ENCODE measurements at regions not wholly inside any gene's neighbourhood (a gene's known extent, or its start where the extent isn't known, plus 50 kb on each side); places are given as distances from the start of the nearest gene placed in this dataset.
"Not testable (repeated sequence)": the region's sequence is repeated elsewhere in the genome, so short reads cannot be mapped to it uniquely, and the experiment has no call there.

- DNase-seq = no peak
These were observed 170.8 kb upstream of the ZNF267 start for GRCh38 chr16:31702796-31703195.

DNA sequence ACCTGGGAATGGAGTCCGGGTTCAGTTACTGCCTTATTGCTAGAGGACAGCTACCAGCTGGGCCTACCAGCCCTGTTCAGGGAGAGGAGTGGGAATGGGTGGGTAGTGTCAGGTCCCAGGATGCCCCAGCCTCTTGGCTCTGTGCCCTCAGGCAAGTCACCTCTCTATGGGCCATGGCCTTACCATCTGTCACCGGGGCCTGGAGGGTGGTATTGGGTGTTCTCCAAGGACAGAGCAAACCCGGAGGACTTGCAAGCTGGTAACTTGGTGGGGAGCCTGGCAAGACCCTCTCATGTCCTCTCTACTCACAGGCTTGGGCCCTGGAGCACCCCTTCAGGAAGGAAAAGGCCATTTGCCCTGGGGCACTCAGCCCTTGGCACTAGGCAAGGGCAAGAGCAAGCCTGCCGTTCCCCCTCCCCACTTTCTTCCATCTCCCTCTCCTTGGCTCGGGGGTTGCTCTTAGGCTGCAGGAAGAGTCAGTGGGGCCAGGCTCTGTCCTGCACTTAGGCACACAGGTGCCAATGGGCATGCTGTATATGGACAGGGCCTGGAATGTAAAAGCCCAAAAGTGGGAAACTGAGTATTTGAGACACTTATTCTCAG is 170.0 kb upstream of the ZNF267 start:
- DNase-seq = no peak

- no peak for DNase-seq
These were observed 169.5 kb upstream of the ZNF267 start for GRCh38 chr16:31704138-31704537.

DNA sequence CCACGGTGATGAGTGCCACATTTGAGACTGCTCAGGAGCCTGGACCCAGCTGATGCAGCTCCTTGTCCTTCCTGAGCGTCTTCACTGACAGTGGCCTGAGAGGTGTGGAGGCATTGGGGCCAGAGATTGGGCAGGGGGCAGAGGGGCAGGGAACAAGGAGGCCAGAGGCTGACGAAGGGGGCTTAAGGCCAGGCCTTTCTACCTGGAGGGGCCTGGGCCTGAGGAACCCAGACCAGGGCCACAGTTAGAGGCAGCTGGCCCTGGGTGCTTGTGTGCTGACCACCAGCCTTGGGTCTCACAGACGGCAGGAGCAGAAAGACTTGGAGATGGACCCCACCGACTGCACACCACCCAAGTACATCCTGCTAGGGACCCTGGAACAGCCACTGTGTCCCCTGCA is 168.2 kb upstream of the ZNF267 start:
- no peak for DNase-seq

DNA sequence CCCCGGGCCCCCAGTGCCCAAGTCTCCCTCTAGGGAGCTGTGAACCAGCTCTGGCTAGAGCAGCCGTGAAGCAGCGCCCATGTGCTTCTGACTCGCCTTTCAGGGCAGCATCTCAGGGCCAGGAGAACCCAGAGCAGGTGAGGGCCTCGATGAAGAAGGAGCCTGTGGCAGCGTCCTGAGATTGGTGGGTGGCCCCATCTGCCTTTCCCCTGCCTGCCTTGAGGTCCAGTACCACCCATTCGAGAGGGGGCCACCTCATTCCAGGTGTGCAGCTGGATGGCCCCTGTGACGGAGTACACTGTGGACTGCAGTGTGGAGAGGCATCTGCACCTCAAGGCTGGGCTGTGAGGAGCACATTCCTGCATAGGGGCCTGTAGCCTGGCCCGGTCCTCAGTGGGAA is 167.3 kb upstream of the ZNF267 start:
- no peak for DNase-seq

- DNase-seq = no peak
These were observed 166.7 kb upstream of the ZNF267 start for GRCh38 chr16:31706925-31707324.

GRCh38 chr16:31707743-31708335 is 165.8 kb upstream of the ZNF267 start:
- DNase-seq = no peak

- no peak for DNase-seq
These were observed 165.3 kb upstream of the ZNF267 start for GRCh38 chr16:31708348-31708747.

DNA sequence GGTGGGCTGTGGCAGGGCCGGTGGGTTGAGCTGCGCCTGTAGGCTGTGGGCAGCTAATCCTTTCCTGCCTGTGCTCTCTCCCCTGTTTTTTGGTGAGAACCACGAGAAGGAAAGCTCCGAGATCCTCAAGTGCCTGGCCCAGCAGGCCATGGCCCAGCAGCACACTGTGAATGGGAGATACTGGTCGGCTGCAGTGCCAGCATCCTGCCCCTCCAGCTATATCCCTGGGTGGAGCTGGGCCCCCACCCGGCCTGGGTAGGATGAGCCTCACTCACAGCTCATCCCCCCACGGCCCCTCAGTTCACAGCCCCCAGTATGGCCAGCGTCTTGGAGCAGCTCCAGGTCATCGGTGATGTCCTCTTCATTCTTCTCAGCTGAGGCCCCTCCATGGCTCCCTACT is 164.4 kb upstream of the ZNF267 start:
- no peak for DNase-seq

GRCh38 chr16:31710134-31710533 is 163.5 kb upstream of the ZNF267 start:
- DNase-seq = no peak

DNA sequence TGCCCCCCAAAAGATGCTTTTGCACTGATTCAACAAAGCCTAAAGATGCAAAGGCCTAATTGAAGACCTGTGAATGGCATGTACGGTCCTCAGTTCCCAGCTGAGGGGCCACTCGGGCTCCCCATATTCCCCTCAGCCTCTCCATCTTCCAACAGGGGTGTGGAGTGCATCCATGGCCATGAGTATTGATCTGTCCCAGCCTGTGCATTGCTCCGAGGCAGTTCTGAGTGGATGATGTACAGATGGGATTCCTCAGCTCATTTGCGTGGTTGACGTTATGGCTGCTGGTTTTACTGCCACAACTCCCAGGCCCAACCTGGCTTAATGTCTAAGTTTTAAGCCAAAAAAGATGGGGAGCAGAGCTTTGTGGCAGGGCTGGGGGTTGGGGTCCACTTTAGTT is 162.7 kb upstream of the ZNF267 start:
- no peak for DNase-seq

DNA sequence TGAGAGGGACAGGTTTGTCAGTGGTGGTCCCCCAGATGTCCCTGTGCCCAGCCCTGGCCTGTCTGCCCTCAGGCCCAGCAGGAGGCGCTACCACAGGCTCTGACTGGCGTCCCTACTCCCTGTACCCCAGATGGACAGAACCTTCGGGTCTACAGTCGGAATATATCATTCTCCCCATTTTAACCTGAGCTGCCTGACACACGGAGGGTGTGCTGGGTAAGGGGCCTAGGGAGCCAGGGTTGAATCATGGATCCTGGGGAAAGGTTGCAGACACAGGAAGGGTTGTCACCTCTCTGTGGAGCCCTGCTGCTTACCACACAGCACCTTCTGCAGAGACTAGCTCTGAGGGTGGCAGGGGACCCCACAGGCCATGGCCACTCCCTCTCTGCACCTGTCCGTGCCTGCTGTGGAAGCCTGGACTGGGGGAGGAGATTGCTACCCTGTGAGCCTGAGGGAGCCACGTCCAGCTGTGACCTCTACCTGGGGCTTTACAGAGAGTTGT is 162.2 kb upstream of the ZNF267 start:
- DNase-seq = no peak

- DNase-seq = no peak
These were observed 161.5 kb upstream of the ZNF267 start for GRCh38 chr16:31712064-31712540.

- peak; percentile 90 for DNase-seq
These were observed 160.3 kb upstream of the ZNF267 start for GRCh38 chr16:31713071-31713944.

- no peak for DNase-seq
These were observed 159.4 kb upstream of the ZNF267 start for GRCh38 chr16:31713945-31714902.

GRCh38 chr16:31714903-31715504 is 158.6 kb upstream of the ZNF267 start:
- no peak for DNase-seq

DNA sequence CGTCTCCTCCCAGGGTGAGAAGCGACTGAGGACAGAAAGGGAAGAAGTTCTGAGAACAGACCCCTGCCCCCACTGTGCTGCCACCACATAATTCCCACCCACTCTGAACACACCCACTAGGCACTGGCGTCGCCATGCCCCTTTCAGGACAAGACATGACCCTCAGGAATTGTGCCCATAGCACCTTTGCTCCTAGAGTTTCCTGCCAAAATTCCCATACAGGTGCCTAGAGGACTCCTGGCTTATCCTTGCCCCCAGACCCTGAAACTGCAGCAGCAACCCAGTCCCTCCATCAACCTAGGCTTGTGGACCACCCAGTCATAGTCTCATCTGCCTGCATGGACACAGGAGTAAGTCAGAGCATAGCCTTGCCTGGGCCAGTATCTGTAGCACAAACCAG is 157.7 kb upstream of the ZNF267 start:
- no peak for DNase-seq

DNA sequence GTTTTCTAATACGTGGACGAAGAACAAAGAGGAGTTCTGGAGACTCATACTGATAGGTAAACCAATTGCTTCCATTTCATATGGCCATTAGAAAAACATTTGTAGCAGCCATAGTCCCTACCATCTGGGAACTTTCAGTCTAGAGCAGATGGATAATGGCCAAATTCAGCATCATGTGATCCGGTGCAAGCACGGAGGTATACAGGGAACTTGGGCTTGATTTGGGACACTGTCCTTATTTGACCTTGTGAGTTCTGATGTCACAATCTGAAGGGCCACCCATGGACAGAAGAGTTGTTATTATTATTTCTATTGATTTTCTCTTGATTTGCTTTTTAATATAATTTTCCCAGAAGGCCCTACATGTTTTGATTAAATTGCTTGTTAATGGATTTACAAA is 154.6 kb upstream of the ZNF267 start:
- no peak for DNase-seq

- no peak for DNase-seq
These were observed 146.1 kb upstream of the ZNF267 start for GRCh38 chr16:31727553-31727952.

DNA sequence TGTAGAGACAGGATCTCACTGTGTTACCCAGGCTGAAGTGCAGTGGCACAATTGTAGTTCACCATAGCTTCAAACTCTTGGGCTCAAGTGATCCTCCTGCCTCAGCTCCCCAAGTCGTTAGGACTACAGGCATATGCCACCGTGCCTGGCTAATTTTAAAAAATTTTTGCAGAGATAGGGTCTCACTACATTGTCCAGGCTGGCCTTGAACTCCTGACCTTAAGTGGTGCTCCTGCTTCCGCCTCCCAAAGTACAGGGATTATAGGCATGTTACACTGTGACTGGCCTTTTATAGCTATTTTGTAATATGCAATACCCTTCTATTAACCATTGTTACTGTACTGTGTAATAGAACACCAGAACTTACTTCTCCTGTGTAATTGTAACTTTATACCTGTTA is 139.3 kb upstream of the ZNF267 start:
- no peak for DNase-seq

- DNase-seq = not testable (repeated sequence)
These were observed 128.5 kb upstream of the ZNF267 start for GRCh38 chr16:31745098-31745497.

- DNase-seq = no peak
These were observed 127.7 kb upstream of the ZNF267 start for GRCh38 chr16:31745900-31746299.
